ENCODE measurements at regions not wholly inside any gene's neighbourhood (a gene's known extent, or its start where the extent isn't known, plus 50 kb on each side); places are given as distances from the start of the nearest gene placed in this dataset.

DNA sequence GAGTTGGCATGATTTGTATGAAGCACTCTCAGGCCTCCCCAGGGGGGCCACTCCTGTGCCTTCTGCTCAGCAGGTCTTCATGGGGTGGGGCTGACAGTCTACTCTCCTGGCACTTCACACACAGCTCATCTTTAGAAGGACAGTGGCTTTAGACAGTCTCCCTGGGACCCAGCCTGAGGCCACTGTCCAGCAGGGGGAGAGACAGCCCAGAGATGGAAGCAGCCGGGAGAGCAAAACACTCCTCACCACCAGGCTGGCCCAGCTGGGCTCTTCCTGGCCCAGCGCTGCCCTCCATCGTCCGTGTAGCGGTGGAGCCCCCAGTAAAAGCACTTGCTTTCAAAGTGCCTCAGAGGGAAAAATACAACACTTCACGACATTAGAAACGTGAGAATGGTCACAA is 62.0 kb upstream of the CRHR1 start:
- Histone ChIP-seq H3F3A (ENCODE audit: low read depth) (no peaks in the 10 kb centered on the region), H3K4me3 (ENCODE audit: low read length, poor library complexity, severe bottlenecking) (no peak overlapping the region), H3K4me1 (ENCODE audit: insufficient read depth, low read length, poor library complexity, severe bottlenecking) (no peaks in the 10 kb centered on the region), H3K79me2 (ENCODE audit: insufficient read depth, low read length) (no peaks in the 10 kb centered on the region), H3K9me2 (replicated peaks; ENCODE audit: low read depth, low read length) (no peaks in the 10 kb centered on the region), H3K36me3 (ENCODE audit: insufficient read depth, low read length) (no peaks in the 10 kb centered on the region), H3K27me3 (ENCODE audit: insufficient read depth, low read length, poor library complexity, severe bottlenecking) (no peaks in the 10 kb centered on the region), H3K9me3 (ENCODE audit: insufficient read depth, low read depth, low read length) (no peaks in the 10 kb centered on the region), H3K4me2 (ENCODE audit: low read depth, low read length, poor library complexity, severe bottlenecking) (no peak overlapping the region), H3K9ac (ENCODE audit: low read depth, low read length, poor library complexity, severe bottlenecking) (no peak overlapping the region), H4K20me1 (ENCODE audit: insufficient read depth, low read length, poor library complexity, severe bottlenecking) (no peaks in the 10 kb centered on the region), H2AFZ (ENCODE audit: low read length) (no peak overlapping the region)
- no peak for TF ChIP-seq EZH2phosphoT487 (IDR thresholded peaks at IDR 0.05; ENCODE audit: borderline replicate concordance)
- peak; percentile 23 for TF ChIP-seq CTCF (conservative IDR thresholded peaks at IDR 0.05; ENCODE audit: low read length)

GRCh38 chr17:45729294-45729907 is 54.7 kb upstream of the CRHR1 start:
- Histone ChIP-seq H3K4me1 (ENCODE audit: insufficient read depth, low read length, poor library complexity, severe bottlenecking) (no peaks in the 10 kb centered on the region), H4K20me1 (ENCODE audit: insufficient read depth, low read length, poor library complexity, severe bottlenecking) (no peaks in the 10 kb centered on the region), H3K27me3 (ENCODE audit: insufficient read depth, low read length, poor library complexity, severe bottlenecking) (no peaks in the 10 kb centered on the region), H3K9ac (ENCODE audit: low read depth, low read length, poor library complexity, severe bottlenecking) (no peak overlapping the region), H2AFZ (ENCODE audit: low read length) (no peak overlapping the region), H3K36me3 (ENCODE audit: insufficient read depth, low read length) (no peaks in the 10 kb centered on the region), H3K4me2 (ENCODE audit: low read depth, low read length, poor library complexity, severe bottlenecking) (no peak overlapping the region), H3K4me3 (ENCODE audit: low read length, poor library complexity, severe bottlenecking) (no peak overlapping the region), H3K79me2 (ENCODE audit: insufficient read depth, low read length) (no peaks in the 10 kb centered on the region), H3F3A (ENCODE audit: low read depth) (no peaks in the 10 kb centered on the region), H3K9me2 (replicated peaks; ENCODE audit: low read depth, low read length) (no peaks in the 10 kb centered on the region), H3K9me3 (ENCODE audit: insufficient read depth, low read depth, low read length) (peaks cover 10% of the 10 kb centered on the region)
- no peak for TF ChIP-seq CTCF (conservative IDR thresholded peaks at IDR 0.05; ENCODE audit: low read length)
- no peak for TF ChIP-seq EZH2phosphoT487 (IDR thresholded peaks at IDR 0.05; ENCODE audit: borderline replicate concordance)

GRCh38 chr17:45730192-45730591 is 53.9 kb upstream of the CRHR1 start:
- no peak overlapping the region for H3K4me2 ChIP-seq (ENCODE audit: low read depth, low read length, poor library complexity, severe bottlenecking)
- H3K4me1 ChIP-seq (ENCODE audit: insufficient read depth, low read length, poor library complexity, severe bottlenecking) = no peaks in the 10 kb centered on the region
- no peaks in the 10 kb centered on the region for H3F3A ChIP-seq (ENCODE audit: low read depth)
- peaks cover 10% of the 10 kb centered on the region for H3K9me3 ChIP-seq (ENCODE audit: insufficient read depth, low read depth, low read length)
- H3K9ac ChIP-seq (ENCODE audit: low read depth, low read length, poor library complexity, severe bottlenecking) = no peak overlapping the region
- no peak for TF ChIP-seq EZH2phosphoT487 (IDR thresholded peaks at IDR 0.05; ENCODE audit: borderline replicate concordance)
- H3K79me2 ChIP-seq (ENCODE audit: insufficient read depth, low read length) = no peaks in the 10 kb centered on the region
- H3K4me3 ChIP-seq (ENCODE audit: low read length, poor library complexity, severe bottlenecking) = no peak overlapping the region
- no peaks in the 10 kb centered on the region for H3K9me2 ChIP-seq (replicated peaks; ENCODE audit: low read depth, low read length)
- no peaks in the 10 kb centered on the region for H4K20me1 ChIP-seq (ENCODE audit: insufficient read depth, low read length, poor library complexity, severe bottlenecking)
- no peaks in the 10 kb centered on the region for H3K36me3 ChIP-seq (ENCODE audit: insufficient read depth, low read length)
- no peak overlapping the region for H2AFZ ChIP-seq (ENCODE audit: low read length)
- H3K27me3 ChIP-seq (ENCODE audit: insufficient read depth, low read length, poor library complexity, severe bottlenecking) = no peaks in the 10 kb centered on the region

- peaks cover 10% of the 10 kb centered on the region for H3K9me3 ChIP-seq (ENCODE audit: insufficient read depth, low read depth, low read length)
- TF ChIP-seq CTCF (conservative IDR thresholded peaks at IDR 0.05; ENCODE audit: low read length) = no peak
- TF ChIP-seq EZH2phosphoT487 (IDR thresholded peaks at IDR 0.05; ENCODE audit: borderline replicate concordance) = no peak
- no peaks in the 10 kb centered on the region for H3K9me2 ChIP-seq (replicated peaks; ENCODE audit: low read depth, low read length)
- H3K79me2 ChIP-seq (ENCODE audit: insufficient read depth, low read length) = no peaks in the 10 kb centered on the region
- no peaks in the 10 kb centered on the region for H3K4me1 ChIP-seq (ENCODE audit: insufficient read depth, low read length, poor library complexity, severe bottlenecking)
- H4K20me1 ChIP-seq (ENCODE audit: insufficient read depth, low read length, poor library complexity, severe bottlenecking) = no peaks in the 10 kb centered on the region
- H2AFZ ChIP-seq (ENCODE audit: low read length) = no peak overlapping the region
- no peaks in the 10 kb centered on the region for H3F3A ChIP-seq (ENCODE audit: low read depth)
- H3K4me2 ChIP-seq (ENCODE audit: low read depth, low read length, poor library complexity, severe bottlenecking) = no peak overlapping the region
- H3K27me3 ChIP-seq (ENCODE audit: insufficient read depth, low read length, poor library complexity, severe bottlenecking) = no peaks in the 10 kb centered on the region
- no peak overlapping the region for H3K9ac ChIP-seq (ENCODE audit: low read depth, low read length, poor library complexity, severe bottlenecking)
- no peak overlapping the region for H3K4me3 ChIP-seq (ENCODE audit: low read length, poor library complexity, severe bottlenecking)
- H3K36me3 ChIP-seq (ENCODE audit: insufficient read depth, low read length) = no peaks in the 10 kb centered on the region
These were observed 52.7 kb upstream of the CRHR1 start for GRCh38 chr17:45731459-45731858.

Measured in Loucy (cell line).